Hindlimb muscle (tissue), 1 donor: ENCODE measurements at regions not wholly inside any gene's neighbourhood (a gene's known extent, or its start where the extent isn't known, plus 50 kb on each side); places are given as distances from the start of the nearest gene placed in this dataset.
"Not testable (repeated sequence)": the region's sequence is repeated elsewhere in the genome, so short reads cannot be mapped to it uniquely, and the experiment has no call there.

Source experiments
- DNase-seq: peaks from one replicate; pipeline ENCODE4 v3.0.0-alpha.2; 2013

- no peak for DNase-seq
Observed at GRCh38 chr6:9388596-9388995, 953.3 kb upstream of the SLC35B3 start.

GRCh38 chr6:9380568-9380967 is 945.2 kb upstream of the SLC35B3 start:
- DNase-seq: no peak

- DNase-seq: no peak
Observed at GRCh38 chr6:9373308-9373707, 938.0 kb upstream of the SLC35B3 start.

GRCh38 chr6:9370480-9370879 is 935.1 kb upstream of the SLC35B3 start:
- no peak for DNase-seq

- no peak for DNase-seq
Observed at GRCh38 chr6:9365378-9365777, 930.0 kb upstream of the SLC35B3 start.

- no peak for DNase-seq
Observed at GRCh38 chr6:9361749-9362148, 926.4 kb upstream of the SLC35B3 start.

- DNase-seq: no peak
Observed at GRCh38 chr6:9360881-9361280, 925.5 kb upstream of the SLC35B3 start.

GRCh38 chr6:9347608-9348007 is 912.3 kb upstream of the SLC35B3 start:
- no peak for DNase-seq

GRCh38 chr6:9346923-9347322 is 911.6 kb upstream of the SLC35B3 start:
- DNase-seq: no peak

GRCh38 chr6:9335431-9335830 is 900.1 kb upstream of the SLC35B3 start:
- DNase-seq: no peak

GRCh38 chr6:9334979-9335378 is 899.6 kb upstream of the SLC35B3 start:
- no peak for DNase-seq

- no peak for DNase-seq
Observed at GRCh38 chr6:9332241-9332780, 897.0 kb upstream of the SLC35B3 start.

GRCh38 chr6:9316831-9317230 is 881.5 kb upstream of the SLC35B3 start:
- no peak for DNase-seq

GRCh38 chr6:9315966-9316650 is 880.8 kb upstream of the SLC35B3 start:
- DNase-seq: no peak

GRCh38 chr6:9308284-9308683 is 872.9 kb upstream of the SLC35B3 start:
- no peak for DNase-seq

GRCh38 chr6:9307786-9308185 is 872.4 kb upstream of the SLC35B3 start:
- DNase-seq: no peak

- no peak for DNase-seq
Observed at GRCh38 chr6:9307187-9307586, 871.8 kb upstream of the SLC35B3 start.

GRCh38 chr6:9295644-9296043 is 860.3 kb upstream of the SLC35B3 start:
- no peak for DNase-seq

GRCh38 chr6:9292975-9293374 is 857.6 kb upstream of the SLC35B3 start:
- no peak for DNase-seq

- not testable (repeated sequence) for DNase-seq
Observed at GRCh38 chr6:9290342-9290741, 855.0 kb upstream of the SLC35B3 start.

- DNase-seq: no peak
Observed at GRCh38 chr6:9272671-9273070, 837.3 kb upstream of the SLC35B3 start.

- DNase-seq: no peak
Observed at GRCh38 chr6:9266741-9267140, 831.4 kb upstream of the SLC35B3 start.

- DNase-seq: no peak
Observed at GRCh38 chr6:9257215-9257614, 821.9 kb upstream of the SLC35B3 start.

GRCh38 chr6:9254251-9254650 is 818.9 kb upstream of the SLC35B3 start:
- DNase-seq: no peak

- no peak for DNase-seq
Observed at GRCh38 chr6:9252799-9253198, 817.5 kb upstream of the SLC35B3 start.
